ENCODE measurements at regions not wholly inside any gene's neighbourhood (a gene's known extent, or its start where the extent isn't known, plus 50 kb on each side); places are given as distances from the start of the nearest gene placed in this dataset.

DNA sequence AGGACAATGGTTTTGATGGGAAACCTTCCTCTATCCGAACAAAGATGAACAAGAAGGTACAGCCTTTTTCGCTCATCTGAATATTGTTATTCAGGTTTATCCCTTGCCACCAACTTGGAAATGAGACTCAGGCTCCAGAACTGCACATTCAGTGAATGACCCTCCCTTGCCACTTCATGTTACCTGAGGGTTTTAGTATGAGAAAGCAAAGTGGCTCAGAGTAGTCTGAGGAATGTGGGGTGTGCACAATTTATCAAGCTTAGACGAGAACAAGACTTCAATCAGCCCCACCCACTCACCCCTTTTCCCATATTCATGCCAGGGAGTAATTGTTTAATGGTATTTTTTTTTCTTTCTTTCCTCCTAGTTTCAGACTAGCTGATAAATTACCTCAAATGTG, 265.3 kb upstream of the POU1F1 start:
- TF ChIP-seq, protein P1, sequence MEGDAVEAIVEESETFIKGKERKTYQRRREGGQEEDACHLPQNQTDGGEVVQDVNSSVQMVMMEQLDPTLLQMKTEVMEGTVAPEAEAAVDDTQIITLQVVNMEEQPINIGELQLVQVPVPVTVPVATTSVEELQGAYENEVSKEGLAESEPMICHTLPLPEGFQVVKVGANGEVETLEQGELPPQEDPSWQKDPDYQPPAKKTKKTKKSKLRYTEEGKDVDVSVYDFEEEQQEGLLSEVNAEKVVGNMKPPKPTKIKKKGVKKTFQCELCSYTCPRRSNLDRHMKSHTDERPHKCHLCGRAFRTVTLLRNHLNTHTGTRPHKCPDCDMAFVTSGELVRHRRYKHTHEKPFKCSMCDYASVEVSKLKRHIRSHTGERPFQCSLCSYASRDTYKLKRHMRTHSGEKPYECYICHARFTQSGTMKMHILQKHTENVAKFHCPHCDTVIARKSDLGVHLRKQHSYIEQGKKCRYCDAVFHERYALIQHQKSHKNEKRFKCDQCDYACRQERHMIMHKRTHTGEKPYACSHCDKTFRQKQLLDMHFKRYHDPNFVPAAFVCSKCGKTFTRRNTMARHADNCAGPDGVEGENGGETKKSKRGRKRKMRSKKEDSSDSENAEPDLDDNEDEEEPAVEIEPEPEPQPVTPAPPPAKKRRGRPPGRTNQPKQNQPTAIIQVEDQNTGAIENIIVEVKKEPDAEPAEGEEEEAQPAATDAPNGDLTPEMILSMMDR (optimal IDR thresholded peaks at IDR 0.05 in 1 of 3, IDR thresholded peaks at IDR 0.05 in 1 of 3, conservative IDR thresholded peaks at IDR 0.05 in 1 of 3; ENCODE audit: extremely low read depth in 1 of 3, insufficient read depth in 2 of 3, low read length in 3 of 3), result no peak
- no peak for TF ChIP-seq EZH2 (IDR thresholded peaks at IDR 0.05; ENCODE audit: low read length)

All from keratinocyte (primary cell).